ENCODE measurements at regions not wholly inside any gene's neighbourhood (a gene's known extent, or its start where the extent isn't known, plus 50 kb on each side); places are given as distances from the start of the nearest gene placed in this dataset.
"Not testable (repeated sequence)": the region's sequence is repeated elsewhere in the genome, so short reads cannot be mapped to it uniquely, and the experiment has no call there.

GRCh38 chr12:78530100-78530765, 334.3 kb upstream of the SYT1 start:
- DNase-seq: no peak

DNA sequence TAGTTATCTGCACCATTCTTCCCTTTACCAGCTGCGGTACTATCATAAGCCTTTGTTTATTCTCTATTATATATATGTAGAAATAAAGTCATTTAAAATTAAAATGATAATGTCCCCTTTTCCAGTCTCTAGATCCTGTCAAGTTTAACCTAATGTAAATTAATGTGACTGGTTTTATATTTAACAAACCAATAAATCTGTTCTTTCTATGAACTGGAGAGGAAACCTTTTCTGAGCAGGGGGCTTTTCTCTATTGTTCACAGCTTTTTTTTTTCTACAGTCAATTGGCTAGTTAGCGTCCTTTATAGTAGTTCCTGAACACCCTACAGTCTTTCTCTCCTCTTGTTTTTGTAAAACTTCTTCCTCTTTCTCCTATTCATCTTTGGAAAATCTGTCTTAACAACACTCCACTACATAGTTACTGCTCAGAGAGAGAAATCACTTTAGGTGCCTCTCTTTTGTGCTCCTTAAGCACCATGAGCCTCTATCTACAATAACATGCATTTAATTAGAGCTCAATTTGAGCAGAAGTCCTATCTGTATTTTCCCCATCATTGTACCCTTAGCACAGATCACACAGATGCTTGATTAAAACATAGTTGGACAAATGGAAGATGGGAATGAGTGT, 332.6 kb upstream of the SYT1 start:
- no peak for DNase-seq

DNA sequence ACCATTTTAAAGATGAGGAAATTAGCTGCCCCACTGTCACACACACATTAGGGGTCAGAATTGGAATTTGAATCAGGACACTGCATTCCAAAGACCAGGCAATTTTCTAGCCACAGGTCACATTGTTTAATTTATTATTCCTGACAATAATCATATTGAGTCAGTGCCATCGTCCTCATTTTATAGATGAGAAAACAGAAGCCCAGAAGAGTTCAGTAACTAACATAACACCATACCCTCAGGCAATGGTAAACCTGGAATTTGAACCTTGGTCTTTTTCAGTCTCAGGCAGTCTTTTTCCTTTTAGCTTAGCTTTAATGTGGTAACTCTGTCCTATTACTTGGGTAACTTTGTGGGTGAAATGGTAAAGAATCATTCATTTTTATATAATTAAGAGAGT, 330.3 kb upstream of the SYT1 start:
- DNase-seq: no peak

GRCh38 chr12:78540606-78541336, 323.8 kb upstream of the SYT1 start:
- DNase-seq: no peak

DNA sequence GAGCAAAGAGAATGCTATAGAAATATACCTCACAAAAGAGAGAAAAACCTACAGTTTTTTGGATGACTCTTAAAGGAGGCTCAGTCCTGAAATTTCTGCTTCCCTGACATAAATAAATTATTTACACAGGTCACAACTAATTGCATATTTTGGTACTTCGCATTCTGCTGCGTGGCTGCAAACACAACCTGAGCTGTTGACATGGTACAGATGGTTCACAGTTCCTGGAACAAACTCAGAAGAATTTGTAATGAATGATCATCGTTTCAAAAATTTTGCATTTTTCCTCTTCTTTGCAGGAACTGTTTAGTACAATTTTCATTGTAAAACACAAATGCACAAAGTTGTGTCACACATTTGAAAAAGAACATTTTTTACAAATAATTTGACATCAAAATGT, 313.7 kb upstream of the SYT1 start:
- DNase-seq: no peak

GRCh38 chr12:78555802-78556201, 308.8 kb upstream of the SYT1 start:
- no peak for DNase-seq

GRCh38 chr12:78556651-78557050, 307.9 kb upstream of the SYT1 start:
- DNase-seq: no peak

DNA sequence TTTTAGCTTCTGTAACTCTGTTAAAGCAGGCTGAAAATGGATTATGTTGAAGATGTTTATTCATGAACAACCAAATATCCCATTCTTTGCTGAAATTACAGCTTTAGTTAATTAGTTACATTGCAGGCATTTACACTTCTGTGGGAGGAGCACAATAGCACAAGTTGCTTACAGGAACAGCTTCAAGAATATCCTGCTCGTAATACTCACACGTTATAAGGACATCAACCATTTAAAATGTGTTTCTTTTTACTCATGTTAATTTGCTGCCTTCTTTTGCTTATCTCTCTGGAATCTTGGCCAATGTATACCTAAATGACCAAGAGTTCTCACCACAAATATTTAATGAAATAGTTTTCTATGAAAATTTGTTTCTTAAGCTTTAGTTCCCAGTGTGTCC, 305.2 kb upstream of the SYT1 start:
- no peak for DNase-seq

GRCh38 chr12:78559886-78560285, 304.7 kb upstream of the SYT1 start:
- DNase-seq: no peak

- DNase-seq: no peak
Observed at GRCh38 chr12:78560633-78561032, 303.9 kb upstream of the SYT1 start.

DNA sequence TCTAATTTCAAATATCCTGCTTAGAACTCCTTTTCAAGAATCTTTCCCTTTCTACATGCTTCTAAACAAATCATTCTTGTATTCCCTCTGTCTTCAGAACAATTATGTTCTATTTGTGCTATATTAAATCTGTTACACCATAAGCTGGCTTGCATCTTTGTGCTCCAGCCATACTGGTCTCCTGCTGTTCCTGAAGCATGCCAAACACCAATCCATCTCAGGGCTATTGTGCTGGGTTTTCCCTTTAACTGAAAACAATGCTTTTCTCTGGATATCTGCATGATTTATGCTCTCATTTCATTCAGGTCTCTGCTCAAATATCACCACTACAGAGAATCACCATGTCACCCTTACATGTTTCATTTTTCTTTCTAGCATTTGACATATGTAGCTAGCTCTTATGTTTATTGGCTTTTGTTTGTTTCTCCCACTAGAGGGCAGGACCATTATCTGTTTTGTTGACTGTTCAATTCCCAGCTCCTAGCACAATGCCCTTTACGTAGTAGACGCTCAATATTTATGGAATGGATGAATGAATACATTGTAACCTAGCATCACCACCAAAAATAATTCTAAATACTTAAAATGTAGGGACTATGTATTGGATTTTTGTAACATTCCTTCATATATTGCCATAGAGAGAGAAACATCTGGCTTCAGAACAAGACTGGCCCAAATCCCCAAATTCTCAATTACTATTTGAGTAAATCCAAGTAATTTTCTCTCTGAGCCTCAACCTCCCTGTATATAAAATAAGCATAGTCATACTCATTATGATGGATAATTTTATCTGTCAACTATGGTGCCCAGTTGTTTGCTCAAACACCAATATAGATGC, 302.0 kb upstream of the SYT1 start:
- no peak for DNase-seq

DNA sequence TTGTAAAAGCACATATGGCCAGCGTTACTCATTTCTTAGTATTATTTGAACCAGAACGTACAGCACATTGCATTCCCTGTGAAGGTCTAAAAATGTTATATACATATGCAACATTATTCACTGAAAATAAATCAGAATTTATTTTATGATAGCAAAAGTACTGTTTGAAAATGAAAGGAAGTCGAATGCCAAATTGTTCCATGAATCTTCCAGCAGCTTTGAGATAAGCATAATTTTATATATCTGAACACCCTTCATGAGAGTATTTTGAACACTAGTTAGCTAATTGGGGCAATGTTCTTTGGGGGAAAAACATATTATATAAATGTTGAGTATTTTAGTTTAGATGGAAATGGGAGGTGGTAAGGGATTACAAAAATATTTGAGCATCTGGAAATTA, 300.7 kb upstream of the SYT1 start:
- DNase-seq: no peak

GRCh38 chr12:78566456-78566855, 298.1 kb upstream of the SYT1 start:
- no peak for DNase-seq

DNA sequence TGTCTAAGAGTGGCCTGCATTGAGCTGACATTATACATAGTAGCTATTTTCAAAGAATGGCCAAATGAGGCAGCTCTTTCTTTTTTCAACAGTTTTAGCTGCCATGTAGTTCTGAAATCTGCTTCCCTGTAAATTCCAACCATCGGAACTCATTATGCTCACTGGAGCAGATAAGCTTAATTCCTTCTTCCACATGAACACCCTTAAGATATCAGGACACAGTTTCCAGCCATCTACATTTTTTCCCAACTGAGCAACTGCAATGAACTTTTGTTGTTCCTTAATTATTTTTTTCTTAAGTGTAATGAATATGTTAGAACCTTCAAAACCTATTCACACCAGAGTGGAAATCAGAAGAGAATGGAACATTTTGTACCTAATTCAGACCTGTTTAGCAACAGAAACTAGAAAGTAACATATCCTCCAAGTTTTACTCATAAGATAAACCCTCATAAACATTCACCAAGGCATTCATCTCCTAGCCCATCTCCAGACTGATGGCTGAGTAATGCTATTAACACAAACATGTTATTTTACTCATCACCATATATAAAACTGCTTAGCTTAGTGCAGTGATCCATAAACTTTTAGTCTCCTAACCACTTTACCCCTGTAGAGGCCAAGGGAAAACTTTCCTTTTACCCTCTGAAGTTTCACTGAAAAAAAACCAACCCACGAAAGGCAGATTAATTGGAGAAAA, 296.1 kb upstream of the SYT1 start:
- no peak for DNase-seq

DNA sequence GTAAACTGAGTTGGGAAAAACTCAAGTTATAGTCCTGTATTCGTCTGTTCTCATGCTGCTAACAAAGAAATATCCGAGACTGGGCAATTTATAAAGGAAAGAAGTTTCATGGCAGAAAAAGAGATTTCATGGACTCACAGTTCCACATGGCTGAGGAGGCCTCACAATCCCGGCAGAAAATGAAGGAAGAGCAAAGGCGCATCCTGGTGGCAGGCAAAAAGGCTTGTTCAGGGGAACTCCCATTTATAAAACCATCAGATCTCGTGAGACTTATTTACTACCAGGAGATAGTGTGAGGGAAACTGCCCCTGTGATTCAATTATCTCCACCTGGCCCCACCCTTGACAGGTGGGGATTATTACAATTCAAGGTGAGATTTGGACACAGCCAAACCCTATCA, 292.6 kb upstream of the SYT1 start:
- DNase-seq: no peak

DNA sequence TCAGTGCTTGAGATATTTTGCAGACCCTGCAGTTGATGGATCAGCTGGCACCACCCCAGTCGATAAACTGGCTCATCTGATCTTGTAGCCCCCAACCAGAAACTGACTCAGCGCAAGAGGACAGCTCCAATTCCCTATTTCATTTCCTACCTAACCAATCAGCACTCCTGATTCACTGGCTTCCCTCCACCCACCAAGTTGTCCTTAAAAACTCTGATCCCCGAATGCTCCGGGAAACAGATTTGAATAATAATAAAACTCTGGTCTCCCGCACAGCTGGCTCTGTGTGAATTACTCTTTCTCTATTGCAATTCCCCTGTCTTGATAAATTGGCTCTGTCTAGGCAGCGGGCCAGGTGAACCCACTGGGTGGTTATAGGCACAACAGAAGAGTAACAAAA, 289.4 kb upstream of the SYT1 start:
- DNase-seq: not testable (repeated sequence)

- no peak for DNase-seq
Observed at GRCh38 chr12:78579846-78580245, 284.7 kb upstream of the SYT1 start.

- no peak for DNase-seq
Observed at GRCh38 chr12:78580296-78580695, 284.3 kb upstream of the SYT1 start.

DNA sequence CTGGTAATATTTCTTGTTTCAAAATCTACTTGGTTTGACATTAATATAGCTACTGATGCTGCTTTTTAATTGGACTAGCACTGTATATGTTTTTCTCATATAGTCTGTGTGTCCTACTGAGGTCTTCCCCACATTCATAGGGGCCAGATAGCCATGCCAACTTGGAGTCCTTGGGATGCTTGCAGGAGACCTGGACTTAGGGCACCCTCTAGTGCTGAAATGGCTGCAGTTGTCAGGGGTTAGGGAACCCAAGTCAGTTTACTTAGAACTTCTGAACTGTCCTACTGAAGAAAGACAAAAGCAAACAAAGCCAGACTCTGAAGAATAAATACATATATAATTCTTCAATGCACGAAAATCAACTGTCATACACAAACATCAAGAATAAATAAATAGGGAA, 279.9 kb upstream of the SYT1 start:
- DNase-seq: no peak

DNA sequence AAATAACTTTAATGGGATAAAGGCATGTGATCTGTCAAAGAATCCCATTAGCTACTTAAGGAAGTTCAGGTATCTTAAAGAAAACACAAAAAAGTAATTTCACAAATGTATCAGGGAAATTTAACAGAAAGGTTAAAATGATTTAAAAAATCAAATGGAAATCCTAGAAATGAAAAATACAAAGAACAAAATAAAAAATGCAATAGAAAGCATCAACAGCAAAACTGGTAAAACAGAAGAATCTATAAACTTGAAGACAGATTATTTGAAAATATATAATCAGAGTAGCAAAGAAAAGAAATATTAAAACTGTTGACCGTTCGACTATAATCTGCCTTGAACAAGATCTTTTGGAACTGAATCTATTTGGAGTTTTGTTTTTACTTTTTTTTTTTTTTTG, 279.4 kb upstream of the SYT1 start:
- DNase-seq: no peak

DNA sequence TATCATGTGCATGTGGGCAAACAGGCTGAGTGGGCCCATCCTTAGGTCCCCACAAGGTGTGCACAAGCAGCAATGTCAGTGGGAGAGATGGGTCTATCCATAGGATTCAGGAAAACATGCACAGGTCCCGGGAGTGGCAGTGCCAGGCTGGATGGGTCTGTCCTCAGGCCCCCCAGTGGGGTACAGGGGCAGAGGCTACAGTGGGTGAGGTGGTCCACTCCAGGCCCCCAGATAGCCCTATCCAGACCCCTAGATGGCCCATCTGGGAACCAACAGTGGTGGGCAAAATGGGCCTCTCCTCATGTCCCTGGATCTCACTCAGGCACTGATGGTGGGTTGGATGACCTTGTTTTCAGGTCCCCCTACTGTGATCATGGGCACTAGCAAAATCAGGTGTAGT, 277.8 kb upstream of the SYT1 start:
- DNase-seq: no peak

DNA sequence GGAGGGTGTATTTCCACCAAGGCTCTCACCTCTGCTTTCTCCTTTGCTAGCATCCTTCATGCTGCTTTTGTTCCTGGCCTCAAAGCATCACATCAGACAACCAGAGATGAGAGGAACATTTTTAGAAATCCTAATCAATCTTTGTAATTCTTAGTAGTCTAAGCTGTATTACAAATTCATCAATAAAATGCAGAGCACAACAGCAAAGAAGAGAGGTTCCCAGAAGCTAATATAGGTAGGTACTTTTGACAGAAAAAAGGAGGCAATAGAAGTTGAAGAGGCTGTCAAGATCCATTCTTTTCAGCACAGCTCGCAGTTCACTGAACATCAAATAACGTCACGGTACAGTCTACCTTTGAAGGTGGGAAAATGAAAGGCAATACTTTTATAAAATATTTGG, 265.2 kb upstream of the SYT1 start:
- no peak for DNase-seq

- DNase-seq: no peak
Observed at GRCh38 chr12:78600541-78600940, 264.0 kb upstream of the SYT1 start.

All from NCI-H2081 treated with DMSO at 0.1 percent for 48 hours (cell line).